ENCODE measurements at regions not wholly inside any gene's neighbourhood (a gene's known extent, or its start where the extent isn't known, plus 50 kb on each side); places are given as distances from the start of the nearest gene placed in this dataset.

- no peak overlapping the region for H2BK5ac ChIP-seq (ENCODE audit: low read length)
- no peak overlapping the region for H3K4me2 ChIP-seq (ENCODE audit: low read length)
- H2AK5ac ChIP-seq (ENCODE audit: low read length), result no peak overlapping the region
- H3K56ac ChIP-seq (ENCODE audit: low read length), result no peak overlapping the region
- H2BK15ac ChIP-seq (replicated peaks; ENCODE audit: low read depth), result no peak overlapping the region
- no peak overlapping the region for H3K18ac ChIP-seq (ENCODE audit: low read length)
- no peak for DNase-seq
- H4K5ac ChIP-seq (ENCODE audit: low read length), result no peak overlapping the region
- WGBS (ENCODE audit: extremely low coverage, insufficient coverage, low lambda C conversion rate), result no CpG with 5 or more reads among the region's 2 CpGs
- H3K4ac ChIP-seq (ENCODE audit: low read depth, low read length), result no peak overlapping the region
- no peaks in the 10 kb centered on the region for H3K79me2 ChIP-seq (ENCODE audit: control insufficient read depth, insufficient read depth, low read length)
- no peaks in the 10 kb centered on the region for H3K79me1 ChIP-seq (ENCODE audit: low read length)
- H3K27ac ChIP-seq (ENCODE audit: low read depth, low read length), result no peak overlapping the region
- H3K4me1 ChIP-seq (ENCODE audit: control insufficient read depth, low read depth, low read length), result no peaks in the 10 kb centered on the region
- no peaks in the 10 kb centered on the region for H3K27me3 ChIP-seq (ENCODE audit: insufficient read depth, low read length, poor library complexity)
- H3K4me3 ChIP-seq (ENCODE audit: low read length), result no peak overlapping the region
- no peak overlapping the region for H3K9ac ChIP-seq (ENCODE audit: low read length)
- no peak overlapping the region for H4K8ac ChIP-seq (ENCODE audit: low read depth, low read length)
- no peak overlapping the region for H3K23ac ChIP-seq (ENCODE audit: low read length)
- no peaks in the 10 kb centered on the region for H3K36me3 ChIP-seq (ENCODE audit: control insufficient read depth, insufficient read depth, low read length)
- no peak overlapping the region for H2BK120ac ChIP-seq (ENCODE audit: low read depth, low read length)
These were observed 1381.4 kb upstream of the IGFBP7 start for GRCh38 chr4:58491620-58492019.

DNA sequence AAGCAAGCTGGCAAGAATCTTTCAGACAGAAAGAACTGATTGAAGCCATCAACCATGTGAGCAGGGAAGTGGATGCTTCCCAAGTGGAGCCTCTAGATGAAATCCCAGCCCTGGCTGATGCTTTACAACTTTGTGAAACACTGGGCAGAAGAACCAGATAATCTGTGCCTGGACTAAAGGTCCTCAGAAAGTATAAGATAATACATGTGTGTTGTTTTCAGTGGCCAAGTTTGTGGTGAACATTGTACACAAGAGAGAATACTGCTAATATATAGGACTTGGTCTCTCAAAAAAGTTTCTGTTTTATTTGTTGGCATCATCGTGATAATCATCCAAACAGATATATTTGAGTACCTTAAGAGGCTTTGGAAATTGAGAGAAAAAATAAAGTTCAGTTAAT, 1367.8 kb upstream of the IGFBP7 start:
- no CpG with 5 or more reads among the region's 1 CpG for WGBS (ENCODE audit: extremely low coverage, insufficient coverage, low lambda C conversion rate)
- H3K4ac ChIP-seq (ENCODE audit: low read depth, low read length), result no peak overlapping the region
- no peaks in the 10 kb centered on the region for H3K4me1 ChIP-seq (ENCODE audit: control insufficient read depth, low read depth, low read length)
- no peaks in the 10 kb centered on the region for H3K79me1 ChIP-seq (ENCODE audit: low read length)
- H3K9ac ChIP-seq (ENCODE audit: low read length), result no peak overlapping the region
- no peak overlapping the region for H4K5ac ChIP-seq (ENCODE audit: low read length)
- no peak overlapping the region for H3K27ac ChIP-seq (ENCODE audit: low read depth, low read length)
- H3K23ac ChIP-seq (ENCODE audit: low read length), result no peak overlapping the region
- no peak overlapping the region for H3K18ac ChIP-seq (ENCODE audit: low read length)
- H3K27me3 ChIP-seq (ENCODE audit: insufficient read depth, low read length, poor library complexity), result no peaks in the 10 kb centered on the region
- no peaks in the 10 kb centered on the region for H3K36me3 ChIP-seq (ENCODE audit: control insufficient read depth, insufficient read depth, low read length)
- no peak overlapping the region for H3K4me3 ChIP-seq (ENCODE audit: low read length)
- no peak overlapping the region for H3K4me2 ChIP-seq (ENCODE audit: low read length)
- H4K8ac ChIP-seq (ENCODE audit: low read depth, low read length), result no peak overlapping the region
- no peak overlapping the region for H2AK5ac ChIP-seq (ENCODE audit: low read length)
- H3K56ac ChIP-seq (ENCODE audit: low read length), result no peak overlapping the region
- H3K79me2 ChIP-seq (ENCODE audit: control insufficient read depth, insufficient read depth, low read length), result no peaks in the 10 kb centered on the region
- H2BK120ac ChIP-seq (ENCODE audit: low read depth, low read length), result no peak overlapping the region
- no peak overlapping the region for H2BK15ac ChIP-seq (replicated peaks; ENCODE audit: low read depth)
- no peak for DNase-seq
- H2BK5ac ChIP-seq (ENCODE audit: low read length), result no peak overlapping the region

DNA sequence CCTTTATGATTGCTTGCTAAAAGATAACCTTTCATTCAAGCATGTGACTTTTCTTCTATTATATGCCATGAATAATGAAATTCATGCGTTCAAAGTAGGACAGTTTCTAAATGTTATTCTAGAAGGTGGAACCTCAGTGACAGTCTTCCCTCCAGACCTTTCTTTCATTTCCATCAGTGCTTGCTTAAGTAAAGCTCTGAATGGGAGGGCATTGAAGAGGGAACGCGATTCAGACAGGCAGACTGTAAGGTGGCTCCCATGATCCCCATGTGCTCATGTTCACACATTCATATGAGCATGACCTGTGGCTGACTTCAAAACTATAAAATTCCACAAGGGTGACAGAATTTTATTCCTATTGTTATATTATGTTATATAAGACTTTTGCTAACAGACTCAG, 1367.3 kb upstream of the IGFBP7 start:
- no peak overlapping the region for H3K56ac ChIP-seq (ENCODE audit: low read length)
- H2BK5ac ChIP-seq (ENCODE audit: low read length), result no peak overlapping the region
- no peak overlapping the region for H2AK5ac ChIP-seq (ENCODE audit: low read length)
- no peak for DNase-seq
- no peaks in the 10 kb centered on the region for H3K79me1 ChIP-seq (ENCODE audit: low read length)
- H3K4me2 ChIP-seq (ENCODE audit: low read length), result no peak overlapping the region
- H3K4me3 ChIP-seq (ENCODE audit: low read length), result no peak overlapping the region
- H3K27ac ChIP-seq (ENCODE audit: low read depth, low read length), result no peak overlapping the region
- H3K4ac ChIP-seq (ENCODE audit: low read depth, low read length), result no peak overlapping the region
- H2BK120ac ChIP-seq (ENCODE audit: low read depth, low read length), result no peak overlapping the region
- H2BK15ac ChIP-seq (replicated peaks; ENCODE audit: low read depth), result no peak overlapping the region
- no peak overlapping the region for H3K9ac ChIP-seq (ENCODE audit: low read length)
- no CpG with 5 or more reads among the region's 3 CpGs for whole genome bisulfite sequencing (ENCODE audit: extremely low coverage, insufficient coverage, low lambda C conversion rate)
- H3K18ac ChIP-seq (ENCODE audit: low read length), result no peak overlapping the region
- H4K8ac ChIP-seq (ENCODE audit: low read depth, low read length), result no peak overlapping the region
- H3K23ac ChIP-seq (ENCODE audit: low read length), result no peak overlapping the region
- H3K79me2 ChIP-seq (ENCODE audit: control insufficient read depth, insufficient read depth, low read length), result no peaks in the 10 kb centered on the region
- no peaks in the 10 kb centered on the region for H3K36me3 ChIP-seq (ENCODE audit: control insufficient read depth, insufficient read depth, low read length)
- no peaks in the 10 kb centered on the region for H3K4me1 ChIP-seq (ENCODE audit: control insufficient read depth, low read depth, low read length)
- H3K27me3 ChIP-seq (ENCODE audit: insufficient read depth, low read length, poor library complexity), result no peaks in the 10 kb centered on the region
- H4K5ac ChIP-seq (ENCODE audit: low read length), result no peak overlapping the region

GRCh38 chr4:58475097-58475496, 1364.9 kb upstream of the IGFBP7 start:
- Histone ChIP-seq H3K79me2 (ENCODE audit: control insufficient read depth, insufficient read depth, low read length) (no peaks in the 10 kb centered on the region), H2BK5ac (ENCODE audit: low read length) (no peak overlapping the region), H4K8ac (ENCODE audit: low read depth, low read length) (no peak overlapping the region), H3K4me3 (ENCODE audit: low read length) (no peak overlapping the region), H2BK15ac (replicated peaks; ENCODE audit: low read depth) (no peak overlapping the region), H3K9ac (ENCODE audit: low read length) (no peak overlapping the region), H2BK120ac (ENCODE audit: low read depth, low read length) (no peak overlapping the region), H3K23ac (ENCODE audit: low read length) (no peak overlapping the region), H3K79me1 (ENCODE audit: low read length) (no peaks in the 10 kb centered on the region), H4K5ac (ENCODE audit: low read length) (no peak overlapping the region), H3K18ac (ENCODE audit: low read length) (no peak overlapping the region), H3K4me2 (ENCODE audit: low read length) (no peak overlapping the region), H3K27ac (ENCODE audit: low read depth, low read length) (no peak overlapping the region), H2AK5ac (ENCODE audit: low read length) (no peak overlapping the region), H3K36me3 (ENCODE audit: control insufficient read depth, insufficient read depth, low read length) (no peaks in the 10 kb centered on the region), H3K4ac (ENCODE audit: low read depth, low read length) (no peak overlapping the region), H3K4me1 (ENCODE audit: control insufficient read depth, low read depth, low read length) (no peaks in the 10 kb centered on the region), H3K27me3 (ENCODE audit: insufficient read depth, low read length, poor library complexity) (no peaks in the 10 kb centered on the region), H3K56ac (ENCODE audit: low read length) (no peak overlapping the region)
- WGBS (ENCODE audit: extremely low coverage, insufficient coverage, low lambda C conversion rate), result no CpG with 5 or more reads among the region's 2 CpGs
- DNase-seq, result no peak

GRCh38 chr4:58465031-58465430, 1354.8 kb upstream of the IGFBP7 start:
- Histone ChIP-seq H2AK5ac (ENCODE audit: low read length) (no peak overlapping the region), H3K23ac (ENCODE audit: low read length) (no peak overlapping the region), H3K79me1 (ENCODE audit: low read length) (no peaks in the 10 kb centered on the region), H4K5ac (ENCODE audit: low read length) (no peak overlapping the region), H3K27ac (ENCODE audit: low read depth, low read length) (no peak overlapping the region), H2BK120ac (ENCODE audit: low read depth, low read length) (no peak overlapping the region), H3K18ac (ENCODE audit: low read length) (no peak overlapping the region), H3K4me1 (ENCODE audit: control insufficient read depth, low read depth, low read length) (no peaks in the 10 kb centered on the region), H2BK5ac (ENCODE audit: low read length) (no peak overlapping the region), H3K27me3 (ENCODE audit: insufficient read depth, low read length, poor library complexity) (no peaks in the 10 kb centered on the region), H3K9ac (ENCODE audit: low read length) (no peak overlapping the region), H4K8ac (ENCODE audit: low read depth, low read length) (no peak overlapping the region), H3K56ac (ENCODE audit: low read length) (no peak overlapping the region), H3K36me3 (ENCODE audit: control insufficient read depth, insufficient read depth, low read length) (no peaks in the 10 kb centered on the region), H3K4me2 (ENCODE audit: low read length) (no peak overlapping the region), H2BK15ac (replicated peaks; ENCODE audit: low read depth) (no peak overlapping the region), H3K79me2 (ENCODE audit: control insufficient read depth, insufficient read depth, low read length) (no peaks in the 10 kb centered on the region), H3K4me3 (ENCODE audit: low read length) (no peak overlapping the region), H3K4ac (ENCODE audit: low read depth, low read length) (no peak overlapping the region)
- no CpG with 5 or more reads among the region's 13 CpGs for WGBS (ENCODE audit: extremely low coverage, insufficient coverage, low lambda C conversion rate)
- DNase-seq, result no peak

GRCh38 chr4:58456727-58457384, 1346.7 kb upstream of the IGFBP7 start:
- H3K27ac ChIP-seq (ENCODE audit: low read depth, low read length), result no peak overlapping the region
- no peak overlapping the region for H3K4ac ChIP-seq (ENCODE audit: low read depth, low read length)
- H3K79me1 ChIP-seq (ENCODE audit: low read length), result no peaks in the 10 kb centered on the region
- no peak overlapping the region for H3K23ac ChIP-seq (ENCODE audit: low read length)
- no peak overlapping the region for H2AK5ac ChIP-seq (ENCODE audit: low read length)
- no peaks in the 10 kb centered on the region for H3K27me3 ChIP-seq (ENCODE audit: insufficient read depth, low read length, poor library complexity)
- no peak overlapping the region for H2BK120ac ChIP-seq (ENCODE audit: low read depth, low read length)
- no peak overlapping the region for H3K9ac ChIP-seq (ENCODE audit: low read length)
- H2BK5ac ChIP-seq (ENCODE audit: low read length), result no peak overlapping the region
- H3K56ac ChIP-seq (ENCODE audit: low read length), result no peak overlapping the region
- H4K5ac ChIP-seq (ENCODE audit: low read length), result no peak overlapping the region
- H3K4me2 ChIP-seq (ENCODE audit: low read length), result no peak overlapping the region
- H3K79me2 ChIP-seq (ENCODE audit: control insufficient read depth, insufficient read depth, low read length), result no peaks in the 10 kb centered on the region
- H3K4me1 ChIP-seq (ENCODE audit: control insufficient read depth, low read depth, low read length), result no peaks in the 10 kb centered on the region
- no peak overlapping the region for H3K4me3 ChIP-seq (ENCODE audit: low read length)
- no CpG with 5 or more reads among the region's 26 CpGs for WGBS (ENCODE audit: extremely low coverage, insufficient coverage, low lambda C conversion rate)
- H3K36me3 ChIP-seq (ENCODE audit: control insufficient read depth, insufficient read depth, low read length), result no peaks in the 10 kb centered on the region
- H2BK15ac ChIP-seq (replicated peaks; ENCODE audit: low read depth), result no peak overlapping the region
- no peak overlapping the region for H3K18ac ChIP-seq (ENCODE audit: low read length)
- DNase-seq, result no peak
- no peak overlapping the region for H4K8ac ChIP-seq (ENCODE audit: low read depth, low read length)

Measured in mesendoderm (in vitro differentiated cells).